C4-2B (cell line): ENCODE measurements at regions not wholly inside any gene's neighbourhood (a gene's known extent, or its start where the extent isn't known, plus 50 kb on each side); places are given as distances from the start of the nearest gene placed in this dataset.

Source experiments
- H3K27ac ChIP-seq: fragments of 450-650 bp; 2 replicates; pipeline ENCODE4 v1.5.1; 2017
- CTCF ChIP-seq: fragments of 450-650 bp; conservative IDR thresholded peaks from 2 replicates; pipeline ENCODE4 v1.5.1; 2017; ENCODE audit warnings: mild to moderate bottlenecking
- ZFX ChIP-seq: fragments of 450-650 bp; IDR thresholded peaks from 2 replicates; pipeline ENCODE4 v1.6.1; 2017

- no peak overlapping the region for H3K27ac ChIP-seq
- TF ChIP-seq CTCF (no peak), ZFX (no peak)
Measured at GRCh38 chr2:103462712-103463111, 700.9 kb downstream of the TMEM182 start.

GRCh38 chr2:103464831-103465230 lies 703.0 kb downstream of the TMEM182 start:
- no peak overlapping the region for H3K27ac ChIP-seq
- TF ChIP-seq ZFX, result no peak
- TF ChIP-seq CTCF, result no peak

GRCh38 chr2:103469800-103470199 lies 708.0 kb downstream of the TMEM182 start:
- TF ChIP-seq CTCF (no peak), ZFX (no peak)
- H3K27ac ChIP-seq, result no peak overlapping the region

GRCh38 chr2:103484906-103485305 lies 723.1 kb downstream of the TMEM182 start:
- TF ChIP-seq ZFX (no peak), CTCF (no peak)
- no peak overlapping the region for H3K27ac ChIP-seq

- TF ChIP-seq ZFX, result no peak
- TF ChIP-seq CTCF, result no peak
- H3K27ac ChIP-seq, result no peak overlapping the region
Measured at GRCh38 chr2:103496850-103497249, 735.0 kb downstream of the TMEM182 start.

GRCh38 chr2:103506812-103507211 lies 745.0 kb downstream of the TMEM182 start:
- H3K27ac ChIP-seq, result no peak overlapping the region
- TF ChIP-seq ZFX (no peak), CTCF (no peak)

GRCh38 chr2:103512442-103512841 lies 750.6 kb downstream of the TMEM182 start:
- H3K27ac ChIP-seq, result no peak overlapping the region
- TF ChIP-seq ZFX, result no peak
- TF ChIP-seq CTCF, result no peak
